H1 (cell line): ENCODE measurements at regions not wholly inside any gene's neighbourhood (a gene's known extent, or its start where the extent isn't known, plus 50 kb on each side); places are given as distances from the start of the nearest gene placed in this dataset.

Experiments used
- NANOG ChIP-seq: IDR thresholded peaks from 2 replicates; pipeline ENCODE4 v1.6.1; 2011; ENCODE audit warnings: low read length, low read depth, mild to moderate bottlenecking, inconsistent platforms; ENCODE audit not compliant: insufficient read depth, poor library complexity, severe bottlenecking

- TF ChIP-seq NANOG: no peak
Measured at GRCh38 chr6:90406142-90406794, 109.6 kb upstream of the BACH2 start (continued).
